Retinal pigment epithelial cell (primary cell): ENCODE measurements at regions not wholly inside any gene's neighbourhood (a gene's known extent, or its start where the extent isn't known, plus 50 kb on each side); places are given as distances from the start of the nearest gene placed in this dataset.

Source experiments
- DNase-seq: peaks from one replicate; pipeline ENCODE4 v3.0.0-alpha.2; 2010; ENCODE audit warnings: low read depth
- H3K4me3 ChIP-seq: 2 replicates; pipeline ENCODE4 v1.5.1; 2011; ENCODE audit warnings: mild to moderate bottlenecking, low read length, control low read depth, moderate library complexity
- CTCF ChIP-seq: conservative IDR thresholded peaks from 2 replicates; pipeline ENCODE4 v1.5.1; 2011; ENCODE audit warnings: low read depth, low read length, control low read depth, inconsistent platforms

- H3K4me3 ChIP-seq = peak overlapping the region; percentile 20
- DNase-seq = no peak
Observed at GRCh38 chr9:129481810-129482511, 138.9 kb downstream of the C9orf50 start.

DNA sequence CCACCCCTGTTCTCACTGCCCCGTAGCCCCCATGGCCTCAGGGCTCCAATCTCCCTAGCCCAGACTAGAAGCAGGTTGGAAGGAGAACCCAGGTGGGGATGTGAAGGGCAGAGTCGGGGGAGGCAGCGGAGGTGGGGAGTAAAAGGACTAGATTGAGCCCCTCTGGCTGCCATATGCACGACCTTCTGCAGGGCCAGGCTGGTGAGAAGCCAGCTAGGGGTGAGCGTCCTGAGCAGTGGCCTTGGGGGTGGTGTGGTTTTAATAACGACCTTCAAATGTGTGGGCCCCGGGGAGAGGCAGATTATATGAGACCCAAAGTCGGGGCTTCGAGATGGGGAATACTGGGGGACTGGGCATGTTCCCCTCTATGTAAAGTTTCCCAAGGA, 139.5 kb downstream of the C9orf50 start:
- H3K4me3 ChIP-seq = no peak overlapping the region
- DNase-seq = no peak
- no peak for TF ChIP-seq CTCF

More at GRCh38 chr9:129481810-129482511, 138.9 kb downstream of the C9orf50 start:
- TF ChIP-seq CTCF = peak; percentile 45

DNA sequence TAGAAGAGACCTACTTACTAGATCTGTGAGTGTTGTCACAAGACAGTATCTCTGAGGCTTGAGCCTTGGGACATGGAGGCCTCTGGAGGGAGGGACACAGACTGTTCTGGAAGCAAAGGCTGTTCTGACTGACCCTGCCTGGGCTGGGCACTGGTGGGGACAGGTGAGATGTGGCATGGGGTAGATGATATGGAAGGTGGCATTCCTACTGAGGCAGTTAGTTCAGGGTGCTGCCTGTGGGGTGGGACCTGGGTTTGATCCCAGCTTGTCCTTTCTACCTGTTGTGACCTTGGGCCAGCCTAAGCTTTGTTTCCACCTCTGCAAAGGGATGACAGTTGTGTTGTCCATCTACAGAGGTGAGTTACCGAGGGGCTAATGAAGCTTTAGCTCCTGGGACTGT, 140.2 kb downstream of the C9orf50 start:
- TF ChIP-seq CTCF = no peak
- DNase-seq = no peak
- H3K4me3 ChIP-seq = no peak overlapping the region

DNA sequence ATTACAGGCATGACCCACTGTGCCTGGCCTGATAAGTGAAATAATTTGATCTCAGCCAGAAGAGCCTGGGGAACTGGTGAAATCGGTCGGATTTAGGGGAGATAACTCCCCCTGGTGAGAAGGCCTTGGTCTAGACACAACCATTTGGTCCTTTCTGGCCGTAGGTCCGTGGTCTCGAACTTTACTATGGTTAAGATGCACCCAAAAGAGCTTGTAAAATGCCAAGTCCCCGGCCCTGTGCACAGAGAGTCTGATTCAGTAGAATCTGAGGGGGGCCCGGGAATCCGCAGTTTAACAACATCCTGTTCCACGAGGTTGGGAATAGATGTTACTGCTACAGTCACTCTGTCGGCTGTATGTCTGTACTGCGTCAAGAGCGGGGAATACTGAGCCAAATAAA, 140.7 kb downstream of the C9orf50 start:
- TF ChIP-seq CTCF = peak; percentile 32
- no peak overlapping the region for H3K4me3 ChIP-seq
- DNase-seq = no peak

DNA sequence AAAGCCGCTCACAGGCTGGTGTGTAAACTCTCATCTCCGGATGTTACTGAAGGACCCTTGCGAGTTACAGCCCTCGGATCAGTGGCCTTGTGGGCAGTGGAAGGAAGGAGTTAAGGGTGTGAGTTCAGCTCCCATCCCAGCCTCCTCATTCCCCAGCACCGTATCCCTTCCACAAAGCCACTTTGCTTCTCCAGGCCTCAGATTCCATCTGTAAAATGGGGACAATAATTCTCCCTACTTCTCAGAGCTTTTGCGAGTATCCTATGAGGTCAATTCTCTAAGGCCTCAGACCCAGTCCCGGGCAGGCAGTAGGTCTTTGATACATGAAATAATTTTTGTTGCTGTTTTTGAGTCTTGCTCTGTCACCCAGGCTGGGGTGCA, 141.3 kb downstream of the C9orf50 start:
- no peak for DNase-seq
- no peak for TF ChIP-seq CTCF
- H3K4me3 ChIP-seq = no peak overlapping the region

- no peak for DNase-seq
- no peak for TF ChIP-seq CTCF
- no peak overlapping the region for H3K4me3 ChIP-seq
Observed at GRCh38 chr9:129478961-129479630, 141.8 kb downstream of the C9orf50 start.

- no peak for TF ChIP-seq CTCF
- no peak for DNase-seq
- H3K4me3 ChIP-seq = no peak overlapping the region
Observed at GRCh38 chr9:129478461-129478860, 142.4 kb downstream of the C9orf50 start.
